ENCODE measurements at regions not wholly inside any gene's neighbourhood (a gene's known extent, or its start where the extent isn't known, plus 50 kb on each side); places are given as distances from the start of the nearest gene placed in this dataset.

GRCh38 chr10:130751851-130752250 lies 559.7 kb downstream of the TCERG1L start:
- DNase-seq (ENCODE audit: low spot score): no peak
- TF ChIP-seq POLR2A (IDR thresholded peaks at IDR 0.05) (no peak), CTCF (IDR thresholded peaks at IDR 0.05) (no peak), POLR2AphosphoS5 (IDR thresholded peaks at IDR 0.05) (no peak)
- Histone ChIP-seq H3K9me3 (no peaks in the 10 kb centered on the region), H3K36me3 (no peaks in the 10 kb centered on the region), H3K27me3 (replicated peaks; ENCODE audit: insufficient read depth) (no peaks in the 10 kb centered on the region), H3K4me1 (replicated peaks) (no peaks in the 10 kb centered on the region), H3K4me3 (no peak overlapping the region), H3K27ac (no peak overlapping the region)
- intact Hi-C loops (cut with DNase I): no loop called here
- 46% methylated on average over 8 of the region's 8 CpGs for WGBS

- intact Hi-C loops (cut with DNase I): no loop called here
- Histone ChIP-seq H3K36me3 (no peaks in the 10 kb centered on the region), H3K9me3 (no peaks in the 10 kb centered on the region), H3K27ac (no peak overlapping the region), H3K4me3 (no peak overlapping the region), H3K4me1 (replicated peaks) (no peaks in the 10 kb centered on the region), H3K27me3 (replicated peaks; ENCODE audit: insufficient read depth) (no peaks in the 10 kb centered on the region)
- DNase-seq (ENCODE audit: low spot score): no peak
- 85% methylated on average over 6 of the region's 6 CpGs for WGBS
- no peak for TF ChIP-seq POLR2A (IDR thresholded peaks at IDR 0.05)
- no peak for TF ChIP-seq CTCF (IDR thresholded peaks at IDR 0.05)
- no peak for TF ChIP-seq POLR2AphosphoS5 (IDR thresholded peaks at IDR 0.05)
Observed at GRCh38 chr10:130756651-130757050, 554.9 kb downstream of the TCERG1L start.

- Histone ChIP-seq H3K27me3 (replicated peaks; ENCODE audit: insufficient read depth) (no peaks in the 10 kb centered on the region), H3K27ac (no peak overlapping the region), H3K36me3 (no peaks in the 10 kb centered on the region), H3K4me3 (no peak overlapping the region), H3K9me3 (no peaks in the 10 kb centered on the region), H3K4me1 (replicated peaks) (no peaks in the 10 kb centered on the region)
- WGBS: 32% methylated on average over 5 of the region's 5 CpGs
- intact Hi-C loops (cut with DNase I): no loop called here
- TF ChIP-seq POLR2AphosphoS5 (IDR thresholded peaks at IDR 0.05): no peak
- TF ChIP-seq CTCF (IDR thresholded peaks at IDR 0.05): no peak
- TF ChIP-seq POLR2A (IDR thresholded peaks at IDR 0.05): no peak
- no peak for DNase-seq (ENCODE audit: low spot score)
Observed at GRCh38 chr10:130757271-130757670, 554.2 kb downstream of the TCERG1L start.

GRCh38 chr10:130757821-130758489 lies 553.6 kb downstream of the TCERG1L start:
- Histone ChIP-seq H3K4me3 (no peak overlapping the region), H3K4me1 (replicated peaks) (no peaks in the 10 kb centered on the region), H3K27me3 (replicated peaks; ENCODE audit: insufficient read depth) (no peaks in the 10 kb centered on the region), H3K9me3 (no peaks in the 10 kb centered on the region), H3K27ac (no peak overlapping the region), H3K36me3 (no peaks in the 10 kb centered on the region)
- 56% methylated on average over 17 of the region's 17 CpGs for WGBS
- no peak for DNase-seq (ENCODE audit: low spot score)
- TF ChIP-seq CTCF (IDR thresholded peaks at IDR 0.05) (no peak), POLR2AphosphoS5 (IDR thresholded peaks at IDR 0.05) (no peak), POLR2A (IDR thresholded peaks at IDR 0.05) (no peak)
- intact Hi-C loops (cut with DNase I): no loop called here

- no peak overlapping the region for H3K27ac ChIP-seq
- no peaks in the 10 kb centered on the region for H3K9me3 ChIP-seq
- no peak for TF ChIP-seq POLR2AphosphoS5 (IDR thresholded peaks at IDR 0.05)
- no peak for TF ChIP-seq CTCF (IDR thresholded peaks at IDR 0.05)
- TF ChIP-seq POLR2A (IDR thresholded peaks at IDR 0.05): no peak
- H3K4me1 ChIP-seq (replicated peaks): no peaks in the 10 kb centered on the region
- H3K36me3 ChIP-seq: no peaks in the 10 kb centered on the region
- no peak for DNase-seq (ENCODE audit: low spot score)
- WGBS: 84% methylated on average over 5 of the region's 5 CpGs
- no peak overlapping the region for H3K4me3 ChIP-seq
- no peaks in the 10 kb centered on the region for H3K27me3 ChIP-seq (replicated peaks; ENCODE audit: insufficient read depth)
- intact Hi-C loops (cut with DNase I): no loop called here
Observed at GRCh38 chr10:130758529-130758928, 553.0 kb downstream of the TCERG1L start.
